CD14-positive monocyte (primary cell): ENCODE measurements at regions not wholly inside any gene's neighbourhood (a gene's known extent, or its start where the extent isn't known, plus 50 kb on each side); places are given as distances from the start of the nearest gene placed in this dataset.

ENCODE experiments used
- DNase-seq, 3 donors: peaks; one replicate each; pipeline ENCODE4 v3.0.0-alpha.2; 2011 to 2022
- H2AFZ ChIP-seq: 2 replicates; pipeline ENCODE4 v1.6.0; 2012; ENCODE audit warnings: mild to moderate bottlenecking, low read depth, low read length, inconsistent platforms; ENCODE audit not compliant: insufficient read depth, poor library complexity, severe bottlenecking
- H3K27ac ChIP-seq, 2 donors: 1 replicate in 1 of 2; 2 replicates in 1 of 2; pipeline ENCODE4 v1.5.1; 2012 to 2013; ENCODE audit warnings: low read length in 2 of 2, control low read depth in 1 of 2, inconsistent platforms in 1 of 2, low read depth in 1 of 2, mild to moderate bottlenecking in 1 of 2
- H3K27me3 ChIP-seq, 2 donors: one replicate each; pipeline versions ENCODE4 v1.6.0 to v1.6.1; 2011 to 2013; ENCODE audit warnings: low read length in 2 of 2; ENCODE audit not compliant: control insufficient read depth in 2 of 2, insufficient read depth in 2 of 2
- H3K36me3 ChIP-seq, 2 donors: replicated peaks in 1 of 2; 1 replicate in 1 of 2; 2 replicates in 1 of 2; pipeline versions ENCODE4 v1.5.1 to v1.6.1; 2012 to 2013; ENCODE audit warnings: low read length in 2 of 2, control low read depth in 1 of 2, inconsistent platforms in 1 of 2, mild to moderate bottlenecking in 1 of 2; ENCODE audit not compliant: insufficient read depth in 2 of 2, control insufficient read depth in 1 of 2
- H3K4me1 ChIP-seq, 2 donors: 1 replicate in 1 of 2; 2 replicates in 1 of 2; pipeline versions ENCODE4 v1.5.1 to v1.6.1; 2012 to 2013; ENCODE audit warnings: low read length in 2 of 2, control low read depth in 1 of 2, inconsistent platforms in 1 of 2, mild to moderate bottlenecking in 1 of 2, moderate library complexity in 1 of 2; ENCODE audit not compliant: insufficient read depth in 2 of 2, control insufficient read depth in 1 of 2
- H3K4me2 ChIP-seq: replicated peaks from 2 replicates; pipeline ENCODE3; 2012; ENCODE audit warnings: low read length, moderate library complexity, mild to moderate bottlenecking; ENCODE audit not compliant: poor library complexity, severe bottlenecking; ENCODE audit errors: extremely low read depth
- H3K4me3 ChIP-seq, 3 experiments: fragments of 200-600 bp in 1 of 3; sonication (generic) in 1 of 3; replicated peaks in 1 of 3; 1 replicate in 2 of 3; 2 replicates in 1 of 3; pipeline ENCODE4 v1.5.1; 2011 to 2013; ENCODE audit warnings: low read length in 3 of 3, mild to moderate bottlenecking in 3 of 3, control low read depth in 2 of 3, low read depth in 2 of 3, inconsistent platforms in 1 of 3, moderate library complexity in 1 of 3
- H3K79me2 ChIP-seq: 2 replicates; pipeline ENCODE4 v1.6.0; 2012; ENCODE audit warnings: mild to moderate bottlenecking, control low read depth, inconsistent platforms, low read length, moderate library complexity; ENCODE audit not compliant: insufficient read depth
- H3K9ac ChIP-seq: 2 replicates; pipeline ENCODE4 v1.6.0; 2017; ENCODE audit warnings: low read length, mild to moderate bottlenecking; ENCODE audit not compliant: insufficient read depth, poor library complexity, severe bottlenecking
- H3K9me3 ChIP-seq, 2 donors: replicated peaks in 1 of 2; 1 replicate in 1 of 2; 2 replicates in 1 of 2; pipeline versions ENCODE4 v1.5.1 to v1.6.1; 2012 to 2013; ENCODE audit warnings: low read length in 2 of 2, control low read depth in 1 of 2; ENCODE audit not compliant: control insufficient read depth in 1 of 2, insufficient read depth in 1 of 2
- H4K20me1 ChIP-seq: 2 replicates; pipeline ENCODE4 v1.6.0; 2012; ENCODE audit warnings: mild to moderate bottlenecking, low read length, control low read depth, moderate library complexity; ENCODE audit not compliant: insufficient read depth
- H3K27ac Mint-ChIP-seq, 7 donors: one replicate each; pipeline ENCODE4 v1.8.0; 2020; ENCODE audit warnings: mild to moderate bottlenecking in 7 of 7, mixed read lengths in 7 of 7, moderate library complexity in 6 of 7, inconsistent platforms in 2 of 7
- H3K27me3 Mint-ChIP-seq, 3 donors: one replicate each; pipeline ENCODE4 v1.8.0; 2021 to 2022; ENCODE audit warnings: low read depth in 3 of 3, mild to moderate bottlenecking in 3 of 3, mixed read lengths in 3 of 3, moderate library complexity in 3 of 3, inconsistent platforms in 1 of 3
- H3K36me3 Mint-ChIP-seq, 2 donors: one replicate each; pipeline ENCODE4 v1.8.0; 2020; ENCODE audit warnings: mixed read lengths in 2 of 2, inconsistent platforms in 1 of 2, mild to moderate bottlenecking in 1 of 2
- H3K4me1 Mint-ChIP-seq: one replicate; pipeline ENCODE4 v1.8.0; 2020; ENCODE audit warnings: mild to moderate bottlenecking, mixed read lengths
- H3K4me3 Mint-ChIP-seq, 2 donors: one replicate each; pipeline ENCODE4 v1.8.0; 2020; ENCODE audit warnings: mild to moderate bottlenecking in 2 of 2, mixed read lengths in 2 of 2, moderate library complexity in 1 of 2
- H3K9me3 Mint-ChIP-seq, 7 donors: one replicate each; pipeline ENCODE4 v1.8.0; 2020 to 2022; ENCODE audit warnings: mixed read lengths in 7 of 7, mild to moderate bottlenecking in 6 of 7, moderate library complexity in 6 of 7, inconsistent platforms in 2 of 7
- CTCF ChIP-seq: fragments of 200-600 bp; IDR thresholded peaks from one replicate; pipeline ENCODE4 v1.8.0; 2022; ENCODE audit warnings: antibody characterized with exemption, mild to moderate bottlenecking
- WGBS: methylation state at CpG from one replicate; pipeline ENCODE4 v1.1.5; 2013; ENCODE audit warnings: missing lambda C conversion rate; ENCODE audit not compliant: insufficient coverage; 5-methylcytosine and 5-hydroxymethylcytosine counted together
- intact Hi-C, 2 donors: fragments of 100-400 bp; cut with micrococcal nuclease; formaldehyde crosslinking; loops; one replicate each; pipeline versions ENCODE4 v1.15.0 to v1.15.1; 2023

GRCh38 chr5:89451263-89451662 is 568.3 kb upstream of the MEF2C start:
- TF ChIP-seq CTCF = no peak
- H3K4me3 ChIP-seq = no peak overlapping the region
- H2AFZ ChIP-seq = no peak overlapping the region
- H3K27ac ChIP-seq = no peak overlapping the region
- Mint-ChIP-seq H3K36me3 (no peaks in the 10 kb centered on the region), H3K27me3 (peaks cover 1 to 2% (median 2%) of the 10 kb centered on the region in 3 donors), H3K4me1 (peaks cover 6% of the 10 kb centered on the region), H3K27ac (no peak overlapping the region), H3K9me3 (peaks cover 0 to 14% (median 0%) of the 10 kb centered on the region in 7 donors), H3K4me3 (no peak overlapping the region)
- H3K36me3 ChIP-seq = no peaks in the 10 kb centered on the region
- no peak for DNase-seq
- no peaks in the 10 kb centered on the region for H3K4me1 ChIP-seq
- H3K27me3 ChIP-seq = no peaks in the 10 kb centered on the region
- no peaks in the 10 kb centered on the region for H4K20me1 ChIP-seq
- H3K79me2 ChIP-seq = no peaks in the 10 kb centered on the region
- H3K9me3 ChIP-seq = no peaks in the 10 kb centered on the region
- H3K9ac ChIP-seq = no peak overlapping the region
- H3K4me2 ChIP-seq = no peak overlapping the region
- intact Hi-C loops = no loop called here

GRCh38 chr5:89450149-89450538 is 567.2 kb upstream of the MEF2C start:
- Histone ChIP-seq H3K36me3 (no peaks in the 10 kb centered on the region), H4K20me1 (no peaks in the 10 kb centered on the region), H3K79me2 (no peaks in the 10 kb centered on the region), H3K27ac (no peak overlapping the region), H3K9me3 (no peaks in the 10 kb centered on the region), H3K27me3 (no peaks in the 10 kb centered on the region), H3K4me3 (no peak overlapping the region), H3K4me2 (no peak overlapping the region), H3K4me1 (peaks cover 2 to 3% of the 10 kb centered on the region in 2 donors), H2AFZ (no peak overlapping the region), H3K9ac (no peak overlapping the region)
- intact Hi-C loops = no loop called here
- Mint-ChIP-seq H3K4me1 (peaks cover 9% of the 10 kb centered on the region), H3K27me3 (peaks cover 1 to 2% (median 2%) of the 10 kb centered on the region in 3 donors), H3K9me3 (peaks cover 0 to 13% (median 1%) of the 10 kb centered on the region in 7 donors), H3K36me3 (no peaks in the 10 kb centered on the region), H3K4me3 (no peak overlapping the region), H3K27ac (no peak overlapping the region)
- 83% methylated on average over 1 of the region's 1 CpG for WGBS
- no peak for DNase-seq
- no peak for TF ChIP-seq CTCF
